GM21360 (cell line): ENCODE measurements at regions not wholly inside any gene's neighbourhood (a gene's known extent, or its start where the extent isn't known, plus 50 kb on each side); places are given as distances from the start of the nearest gene placed in this dataset.

Experiments used
- ATAC-seq: cut with Tn5 transposase; IDR thresholded peaks from one replicate; pipeline ENCODE4 v1.9.1; 2021; ENCODE audit warnings: mild to moderate bottlenecking, moderate library complexity; ENCODE audit not compliant: unreplicated experiment

DNA sequence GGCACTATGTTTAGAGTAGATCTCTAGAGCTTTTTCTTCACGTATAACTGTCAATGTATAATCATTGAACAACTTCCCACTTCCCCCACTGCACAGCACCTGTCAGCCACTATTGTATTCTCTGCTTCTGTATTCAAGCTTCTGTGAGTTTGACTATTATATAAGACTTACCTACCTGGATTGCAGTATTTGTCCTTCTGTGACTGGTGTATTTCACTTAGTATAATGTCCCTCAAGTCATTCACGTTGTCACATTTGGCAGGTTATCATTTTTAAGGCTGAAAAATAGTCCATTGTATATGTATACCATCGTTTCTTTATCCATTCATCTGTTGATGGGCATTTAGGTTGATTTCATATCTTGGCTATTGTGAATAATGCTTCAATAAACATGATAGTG lies 969.5 kb upstream of the B3GALT2 start:
- ATAC-seq: no peak

DNA sequence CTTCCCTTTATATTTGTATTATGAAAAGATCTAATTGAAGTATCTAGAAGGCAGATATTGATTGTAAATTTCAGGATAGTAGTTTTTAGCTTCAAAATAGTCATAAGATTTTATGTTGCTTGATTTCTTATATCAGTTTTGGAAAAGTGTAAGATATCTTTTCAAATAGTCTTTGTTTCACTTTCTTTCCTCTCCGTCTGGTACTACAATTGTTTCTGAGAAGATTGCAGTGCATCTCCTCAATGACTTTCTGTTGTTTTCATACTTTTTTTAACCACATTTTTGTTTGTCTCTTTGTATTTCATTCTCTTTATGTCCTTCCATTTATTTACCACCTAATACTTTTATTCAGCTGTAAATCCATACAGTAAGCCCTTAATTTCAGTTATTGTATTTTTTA lies 964.6 kb upstream of the B3GALT2 start:
- ATAC-seq: no peak

DNA sequence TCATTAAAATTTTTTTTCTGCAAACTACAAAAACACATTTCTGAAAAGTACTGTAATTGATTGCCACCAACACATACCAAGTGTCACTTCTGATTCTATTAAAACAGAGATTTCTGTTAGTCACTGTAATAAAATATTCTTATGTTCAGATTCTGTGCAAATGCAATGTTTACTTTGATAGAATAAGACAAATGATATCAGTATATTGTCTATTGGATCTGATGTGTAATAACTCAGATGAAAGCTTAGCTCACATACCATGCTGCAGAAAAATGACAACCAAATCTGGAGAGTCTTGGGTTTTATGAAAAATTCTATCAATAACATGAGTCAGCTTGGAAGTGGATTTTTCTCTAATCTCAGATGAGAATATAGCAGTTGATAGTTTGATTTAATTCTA lies 963.8 kb upstream of the B3GALT2 start:
- ATAC-seq: no peak

DNA sequence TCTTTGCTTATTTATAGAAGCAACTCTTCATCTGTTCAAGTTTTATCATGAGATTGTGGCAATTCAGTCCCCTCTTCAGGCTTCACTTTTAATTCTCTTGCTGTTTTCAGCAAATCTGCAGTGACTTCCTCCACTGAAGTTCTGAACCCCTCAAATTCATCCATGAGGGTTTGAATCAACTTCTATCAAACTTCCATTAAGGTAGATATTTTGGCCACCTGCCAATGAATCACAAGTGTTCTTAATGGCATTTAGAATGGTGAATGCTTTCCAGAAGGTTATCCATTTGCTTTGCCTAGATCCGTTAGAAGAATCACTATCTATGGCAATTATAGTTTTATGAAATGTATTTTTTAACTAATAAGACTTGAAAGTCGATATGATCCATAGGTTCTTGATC lies 946.7 kb upstream of the B3GALT2 start:
- ATAC-seq: no peak

DNA sequence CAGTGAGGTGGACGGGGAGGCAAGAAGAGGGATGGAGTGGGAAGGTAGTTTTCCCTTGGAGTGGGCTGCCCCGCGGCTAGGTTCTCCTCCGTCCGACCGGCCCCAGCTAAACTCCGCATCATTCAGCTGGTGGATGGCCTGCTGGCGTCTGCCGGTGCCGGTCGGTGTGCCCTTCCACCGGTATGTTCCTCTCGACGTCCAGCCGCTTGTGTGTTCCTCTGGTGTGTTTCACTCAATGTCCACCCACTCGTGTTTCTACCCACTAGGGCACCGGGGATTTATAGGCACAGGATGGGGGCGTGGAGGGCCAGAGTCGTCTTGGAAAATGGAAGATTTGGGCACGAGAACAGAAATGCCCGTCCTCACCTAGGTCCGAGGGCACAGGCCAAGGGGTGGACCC lies 931.7 kb upstream of the B3GALT2 start:
- ATAC-seq: no peak

DNA sequence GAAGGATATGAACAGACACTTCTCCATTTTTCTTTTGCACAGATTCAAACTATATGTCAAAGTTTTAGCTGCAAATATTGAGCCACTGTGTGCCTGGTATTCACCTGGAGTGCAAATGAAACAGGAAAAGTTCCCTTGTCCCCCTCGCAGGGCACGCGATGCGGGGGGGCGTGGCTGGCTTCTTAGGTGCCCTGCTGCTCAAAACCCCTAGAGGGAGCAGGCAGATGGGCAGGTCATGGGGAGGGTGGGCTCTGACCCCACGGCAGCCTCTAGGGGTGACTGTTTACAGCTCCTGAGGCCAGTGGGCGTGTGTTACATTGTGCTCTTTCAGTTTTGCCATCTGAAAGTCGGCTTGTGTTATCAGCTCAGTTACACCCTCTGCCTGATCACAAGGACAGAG lies 931.2 kb upstream of the B3GALT2 start:
- no peak for ATAC-seq

DNA sequence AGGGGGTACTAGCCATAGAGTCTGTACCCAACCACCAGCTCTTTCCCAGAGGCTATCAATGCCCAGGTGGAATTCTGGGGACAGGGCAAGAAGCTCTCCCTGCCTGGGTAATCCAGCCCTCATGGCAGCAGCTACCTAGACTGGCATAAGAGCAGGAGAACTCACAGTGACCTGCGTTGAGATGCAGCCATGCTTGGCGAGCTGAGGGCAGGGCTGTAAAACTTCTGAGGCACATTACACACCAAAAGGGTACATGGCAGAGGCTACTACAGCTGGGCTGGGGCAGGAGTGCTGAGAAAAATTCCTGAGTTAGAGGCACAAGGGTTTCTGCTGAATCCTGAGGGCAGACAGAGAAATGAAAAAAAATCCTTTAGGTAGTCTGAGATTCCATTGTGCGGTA lies 927.9 kb upstream of the B3GALT2 start:
- no peak for ATAC-seq

DNA sequence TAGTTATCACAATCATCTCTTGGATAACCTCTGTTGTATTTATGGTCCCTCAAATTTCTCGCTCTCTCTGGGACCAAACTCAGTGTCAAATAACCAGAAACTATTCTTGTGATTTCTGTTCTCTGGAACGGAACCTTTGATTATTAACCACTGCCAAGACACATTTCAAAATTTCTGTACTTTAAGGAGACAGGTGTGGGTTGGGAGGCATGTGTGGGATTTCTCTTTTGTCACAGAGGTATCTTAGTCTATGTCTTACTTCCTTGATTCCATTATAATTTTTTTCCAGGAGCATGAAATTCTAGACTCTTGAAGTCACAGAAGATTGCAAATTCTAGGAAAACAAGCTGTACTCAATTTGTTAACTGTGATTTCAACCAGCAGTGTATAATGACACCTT lies 919.0 kb upstream of the B3GALT2 start:
- ATAC-seq: no peak

DNA sequence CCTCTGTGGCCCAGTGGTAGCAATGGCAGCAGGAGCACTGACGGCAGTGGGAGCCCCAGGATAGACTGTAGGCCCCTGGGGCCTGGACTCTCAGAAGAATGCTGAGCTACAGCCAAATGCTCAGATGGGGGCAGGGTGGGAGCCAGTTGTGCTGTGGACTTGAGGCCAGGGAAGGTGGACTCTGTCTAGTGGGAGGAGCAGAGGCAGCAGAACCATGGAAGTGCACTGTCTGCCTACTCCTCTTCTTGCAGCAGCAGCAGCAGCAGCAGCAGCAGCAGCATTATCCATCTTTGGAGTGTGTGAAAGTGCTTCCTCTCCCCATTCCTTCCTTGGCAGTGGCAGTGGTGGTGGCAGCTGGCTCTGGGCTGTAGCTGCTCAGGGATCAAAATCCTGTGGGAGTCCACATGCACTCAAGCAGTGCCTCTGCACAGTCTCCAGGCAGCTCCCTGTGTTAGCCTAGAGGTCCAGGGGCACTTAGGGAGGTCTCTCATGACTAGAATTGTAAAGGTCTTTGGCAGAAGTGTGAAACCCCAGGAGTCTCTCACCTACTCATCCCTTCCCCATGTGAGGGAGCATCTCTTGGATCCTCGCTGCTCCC lies 917.9 kb upstream of the B3GALT2 start:
- ATAC-seq: no peak

DNA sequence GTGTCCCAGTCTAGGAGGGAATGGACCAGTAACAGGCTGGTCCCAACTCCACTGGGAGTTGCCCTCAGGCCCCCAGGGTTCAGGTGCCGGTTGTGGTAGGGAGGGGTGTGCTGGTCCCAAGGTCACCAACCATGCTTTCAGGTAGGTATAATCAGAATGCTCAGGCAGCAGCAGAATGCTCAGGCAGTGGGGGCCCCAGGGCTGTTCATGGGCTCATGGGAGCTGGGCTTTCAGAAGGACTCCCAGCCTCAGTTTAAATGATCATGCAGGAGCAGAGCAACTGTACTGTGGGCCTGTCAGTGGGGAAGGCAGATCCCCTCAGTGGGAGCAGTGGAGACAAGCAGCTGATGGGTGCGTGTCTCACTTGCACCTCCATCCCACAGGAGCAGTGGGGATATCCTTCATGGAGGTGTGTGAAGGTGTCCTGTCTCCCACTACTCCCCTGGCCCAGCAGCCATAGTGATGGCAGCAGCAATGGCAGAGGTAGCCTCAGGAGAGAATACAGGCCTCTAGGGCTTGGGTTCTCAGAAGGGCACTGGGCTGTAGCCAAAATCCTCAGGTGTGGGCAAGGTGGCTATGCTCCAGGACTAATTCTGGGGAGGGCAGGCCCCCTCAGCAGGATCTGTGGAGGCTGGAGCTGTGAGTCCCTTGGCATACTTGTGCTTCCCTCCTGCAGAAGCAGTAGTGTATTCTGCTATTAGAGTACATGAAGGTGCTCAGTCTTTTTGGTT lies 917.3 kb upstream of the B3GALT2 start:
- ATAC-seq: no peak

DNA sequence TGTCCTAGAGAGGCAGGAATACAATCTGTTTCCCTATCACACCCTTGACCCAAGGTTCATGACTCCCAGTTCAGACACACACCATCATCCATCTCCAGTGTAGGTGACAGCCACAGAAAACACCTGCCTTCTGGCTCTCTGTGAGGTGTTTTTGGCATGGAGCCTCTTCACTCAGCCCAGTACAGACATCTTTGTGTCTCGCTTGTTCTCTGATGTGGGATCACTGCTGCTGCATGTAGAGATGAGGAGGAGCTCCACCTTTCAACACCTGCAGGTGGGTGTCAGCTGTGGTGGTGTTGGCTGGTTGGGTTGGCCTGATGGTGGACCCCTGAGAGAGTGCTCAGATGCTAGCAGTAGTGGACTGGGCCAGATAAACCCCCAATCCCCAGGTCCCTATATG lies 916.7 kb upstream of the B3GALT2 start:
- no peak for ATAC-seq

DNA sequence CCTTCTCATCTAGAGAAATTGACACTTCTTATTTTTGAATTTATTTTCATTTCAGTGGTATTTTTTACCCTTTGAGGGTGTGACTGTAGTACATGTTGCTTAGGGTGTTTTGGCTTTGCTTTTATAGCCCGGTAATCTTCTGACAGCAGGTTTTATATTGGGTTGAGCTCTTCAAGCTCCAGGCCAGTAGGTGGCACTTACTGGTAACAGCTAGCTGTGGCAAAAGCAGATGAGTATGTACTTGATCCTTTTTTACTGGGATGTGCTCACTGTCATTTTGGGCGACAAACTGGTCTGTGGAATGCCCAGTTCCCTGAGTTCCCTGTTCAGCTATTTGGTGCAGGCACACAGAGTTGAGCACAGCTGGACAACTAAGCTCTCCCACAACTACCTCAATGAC lies 916.2 kb upstream of the B3GALT2 start:
- ATAC-seq: no peak

DNA sequence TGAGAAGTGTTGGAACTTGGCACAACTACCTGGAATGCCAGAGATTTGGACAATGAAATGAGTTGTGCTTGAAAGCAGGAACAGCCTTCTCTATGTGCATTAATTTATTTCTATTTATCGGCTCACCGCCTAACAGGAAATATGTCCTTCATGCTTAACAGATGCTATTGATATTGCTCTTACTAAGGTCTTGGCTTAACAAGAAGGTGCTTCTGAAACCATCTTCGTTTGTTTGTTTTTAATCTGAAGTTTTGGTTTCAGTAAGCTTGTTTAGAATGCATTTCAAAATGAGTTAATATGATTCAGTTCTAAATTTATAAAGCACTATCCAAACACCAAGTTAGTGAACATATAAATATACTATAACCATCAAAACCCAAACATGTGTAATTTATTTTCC lies 898.3 kb upstream of the B3GALT2 start:
- no peak for ATAC-seq

DNA sequence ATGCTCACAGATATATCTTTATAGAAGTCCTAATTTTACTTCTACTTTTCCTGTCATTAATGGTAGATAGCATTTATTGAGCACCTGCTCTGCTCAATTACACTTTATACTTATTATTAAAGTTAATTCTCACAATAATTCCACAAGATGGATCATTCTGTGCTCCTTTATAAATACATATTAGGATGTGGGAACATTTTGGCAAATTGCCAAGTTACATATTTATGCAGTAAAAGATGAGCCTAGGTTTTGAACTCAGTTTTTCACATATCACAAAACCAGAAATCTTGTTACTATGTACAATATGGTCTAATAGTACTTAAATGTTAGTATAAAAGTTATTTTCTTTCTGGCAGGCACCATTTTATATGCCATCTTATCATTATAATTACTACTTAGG lies 895.0 kb upstream of the B3GALT2 start:
- no peak for ATAC-seq

DNA sequence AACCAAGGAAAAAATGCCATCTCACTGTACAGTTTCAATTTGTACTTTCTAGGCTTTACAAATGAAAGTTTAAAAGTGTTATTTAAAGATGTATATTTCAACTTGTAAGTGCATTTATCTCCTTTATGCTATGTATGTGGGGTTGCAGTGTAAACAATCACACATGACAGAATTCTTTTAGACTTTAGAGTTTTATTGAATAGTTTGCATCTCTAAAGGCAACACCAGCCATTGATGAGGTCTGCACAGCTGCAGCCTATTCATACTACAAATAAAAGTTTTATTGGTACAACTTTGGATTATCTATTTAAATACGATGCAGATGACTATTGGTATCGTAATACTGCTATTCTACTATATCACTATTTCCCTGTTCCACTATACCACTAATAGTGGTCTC lies 894.4 kb upstream of the B3GALT2 start:
- ATAC-seq: no peak

DNA sequence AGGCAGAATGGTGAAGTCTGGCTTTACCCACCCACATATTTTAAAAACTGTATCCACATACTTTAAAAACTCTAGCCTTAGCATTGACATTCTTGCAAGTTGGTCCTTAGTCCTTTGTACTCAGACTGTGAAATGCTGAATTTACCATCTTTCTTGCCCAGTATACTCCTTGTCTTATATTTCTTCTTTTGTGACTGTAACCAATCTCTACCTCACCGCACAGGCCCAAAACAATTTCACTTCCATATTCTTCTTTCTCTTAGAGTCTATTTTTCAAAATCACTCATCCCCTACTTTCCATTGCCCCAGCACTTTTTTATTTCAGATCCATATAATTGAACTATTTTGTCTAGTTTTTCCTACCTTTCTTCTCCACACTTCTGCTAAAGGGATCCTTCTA lies 892.4 kb upstream of the B3GALT2 start:
- peak; percentile 65 for ATAC-seq

DNA sequence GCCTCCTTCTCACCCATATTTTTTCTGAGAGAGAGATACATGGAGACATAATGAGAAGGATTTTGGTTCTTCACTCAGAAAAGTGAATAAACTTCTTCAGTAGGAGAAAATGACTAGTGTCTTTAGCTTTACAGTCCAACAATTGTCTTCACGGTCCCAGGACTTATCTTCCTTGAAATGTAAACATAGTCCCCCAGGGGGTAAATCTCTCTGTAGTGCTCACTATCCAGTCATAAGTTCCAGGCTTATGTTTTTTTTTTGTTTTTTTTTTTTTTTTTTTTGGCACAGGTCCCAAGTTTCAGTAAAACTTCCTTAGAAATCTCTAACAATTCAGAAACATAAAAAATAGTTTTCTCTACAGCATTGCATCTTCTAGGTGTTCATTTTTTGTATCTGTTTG lies 890.2 kb upstream of the B3GALT2 start:
- ATAC-seq: no peak

DNA sequence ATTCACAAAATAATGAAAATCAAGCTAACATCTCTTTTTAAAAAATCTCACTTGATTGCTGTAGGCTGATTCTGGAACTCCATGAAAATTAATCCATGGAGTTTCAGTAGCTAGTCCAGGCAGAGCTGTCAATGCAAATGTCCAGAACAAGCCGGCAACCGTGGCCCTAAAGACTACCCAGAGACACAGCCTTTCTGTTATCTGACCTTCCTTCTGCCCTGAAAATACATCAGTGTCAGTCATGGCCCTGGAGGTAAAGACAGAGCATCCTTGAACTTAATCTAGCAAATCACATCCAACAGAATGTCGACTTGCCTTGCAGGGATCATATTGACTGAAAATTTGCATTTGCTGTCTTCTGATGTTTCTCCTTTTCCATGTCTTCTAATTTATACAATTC lies 887.4 kb upstream of the B3GALT2 start:
- ATAC-seq: no peak

DNA sequence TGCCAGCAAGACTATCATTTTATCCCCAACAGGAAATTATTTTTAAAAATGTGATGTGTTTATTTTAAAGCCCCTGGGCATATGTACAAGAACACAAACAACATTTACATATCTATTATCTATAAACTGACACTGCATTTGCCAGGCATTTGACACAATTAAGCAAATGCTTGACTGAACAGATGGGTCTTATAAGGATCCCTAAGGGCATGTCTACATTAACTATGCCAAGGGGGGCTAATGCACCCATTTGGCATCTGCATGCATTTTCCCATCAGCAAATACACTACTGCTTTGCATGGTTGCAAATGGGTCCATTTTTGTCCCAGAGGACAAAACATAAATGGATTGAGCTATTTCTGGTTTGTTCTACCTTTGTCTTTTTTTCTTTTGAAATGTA lies 884.8 kb upstream of the B3GALT2 start:
- ATAC-seq: no peak

DNA sequence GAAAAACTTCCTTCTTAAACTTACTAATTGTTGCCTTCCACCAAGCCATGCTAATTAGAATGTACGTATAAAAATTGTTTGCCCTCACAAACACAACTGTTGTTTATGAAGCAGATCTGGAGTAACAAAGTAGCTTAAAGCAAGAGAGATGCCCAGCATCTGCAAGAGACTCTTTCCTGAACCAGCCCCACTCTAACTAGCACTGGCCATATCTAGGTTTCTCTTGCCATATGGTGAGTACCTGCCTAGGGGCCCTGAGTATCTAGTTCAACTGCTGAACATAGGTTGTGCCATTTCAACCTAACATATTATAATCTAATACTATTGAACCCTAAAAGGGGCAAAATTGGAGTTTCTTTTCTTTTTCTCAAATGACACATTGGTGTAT lies 883.4 kb upstream of the B3GALT2 start:
- no peak for ATAC-seq

DNA sequence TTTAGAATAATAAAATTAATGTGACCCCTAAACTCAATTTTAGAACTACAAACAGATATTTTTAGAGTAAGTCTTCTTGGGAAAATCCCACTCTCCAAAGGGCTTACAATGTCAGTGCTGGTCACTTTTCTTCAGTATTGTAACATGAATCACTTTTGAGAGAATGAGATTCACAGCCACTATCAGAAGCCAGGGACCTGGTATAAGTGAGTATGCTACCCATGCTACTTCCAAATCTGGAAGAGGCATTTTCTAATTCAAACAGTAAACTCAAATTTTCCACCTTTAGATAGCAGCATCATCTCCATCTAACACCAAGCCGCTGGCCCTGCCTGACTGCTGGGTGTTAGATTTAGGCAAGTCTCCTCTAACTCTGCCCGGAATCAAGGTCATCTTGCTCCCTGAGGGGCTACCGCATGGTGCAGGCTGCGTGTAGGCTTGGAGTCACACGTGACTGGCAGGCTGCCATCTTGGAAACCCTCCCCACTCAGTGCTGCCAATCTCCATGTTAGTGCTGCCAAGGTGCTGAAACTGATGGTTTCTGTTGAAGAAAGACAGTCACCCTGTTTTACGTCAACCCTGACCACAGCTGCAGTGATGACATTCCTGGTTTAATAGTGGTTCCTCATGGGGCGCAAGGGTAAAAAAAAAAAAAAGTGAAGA lies 882.9 kb upstream of the B3GALT2 start:
- ATAC-seq: no peak

DNA sequence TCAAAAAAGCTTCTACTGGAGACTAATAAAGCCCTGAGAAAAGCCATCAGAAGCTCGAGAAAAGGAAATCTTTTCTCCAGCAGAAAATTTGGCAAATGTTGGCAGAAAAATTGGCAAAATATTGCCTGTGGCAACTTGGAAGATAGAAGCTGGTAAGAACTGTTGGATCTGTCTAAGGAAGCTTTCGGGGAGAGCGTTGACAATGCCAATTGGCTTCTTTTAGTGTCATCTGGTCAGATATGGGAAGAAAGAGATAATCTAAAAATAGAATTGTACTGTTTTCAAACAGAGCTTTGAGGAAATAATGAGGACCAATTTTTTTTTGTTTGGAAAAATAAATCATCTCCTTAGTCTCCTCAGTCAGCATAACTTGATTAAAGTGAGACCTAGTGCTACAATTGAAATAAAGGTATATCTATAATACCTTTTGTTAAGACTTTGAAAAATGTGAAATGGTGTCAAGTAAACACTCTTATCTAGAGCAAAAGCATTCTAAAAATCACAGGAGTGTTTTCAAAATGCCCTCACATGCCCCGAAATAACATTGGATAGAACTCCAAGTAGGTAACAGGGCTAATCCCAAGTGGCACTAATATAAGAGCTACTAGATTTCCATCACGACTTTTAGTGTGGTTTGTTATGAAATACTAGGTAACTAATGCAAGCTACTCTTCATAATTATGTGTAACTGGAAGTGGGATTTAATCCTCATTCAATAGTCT lies 882.2 kb upstream of the B3GALT2 start:
- ATAC-seq: no peak
